SK-N-SH (cell line): ENCODE measurements at regions not wholly inside any gene's neighbourhood (a gene's known extent, or its start where the extent isn't known, plus 50 kb on each side); places are given as distances from the start of the nearest gene placed in this dataset.
"Not testable (repeated sequence)": the region's sequence is repeated elsewhere in the genome, so short reads cannot be mapped to it uniquely, and the experiment has no call there.

Experiments used
- CTCF ChIP-seq: fragments of 200-600 bp; sonication (generic); IDR thresholded peaks from 2 replicates; pipeline ENCODE4 v1.6.1; 2017; ENCODE audit warnings: antibody characterized with exemption, mild to moderate bottlenecking, moderate library complexity
- PBX3 ChIP-seq: IDR thresholded peaks from 2 replicates; pipeline ENCODE4; 2012
- RAD21 ChIP-seq: IDR thresholded peaks from 2 replicates; pipeline ENCODE4 v1.6.1; 2012; ENCODE audit warnings: mild to moderate bottlenecking, low read length
- RFX5 ChIP-seq: IDR thresholded peaks from 2 replicates; pipeline ENCODE4 v1.6.1; 2012; ENCODE audit warnings: mild to moderate bottlenecking, improper control_type of control experiment, low read length
- SIN3A ChIP-seq: IDR thresholded peaks from 2 replicates; pipeline ENCODE4 v1.6.1; 2012; ENCODE audit warnings: low read depth, mild to moderate bottlenecking, low read length, moderate library complexity, borderline replicate concordance

- TF ChIP-seq CTCF, RFX5, SIN3A, PBX3, RAD21: not testable (repeated sequence)
These were observed 142.6 kb upstream of the P2RY1 start for GRCh38 chr3:152692326-152692725.
